ENCODE measurements at regions not wholly inside any gene's neighbourhood (a gene's known extent, or its start where the extent isn't known, plus 50 kb on each side); places are given as distances from the start of the nearest gene placed in this dataset.
"Not testable (repeated sequence)": the region's sequence is repeated elsewhere in the genome, so short reads cannot be mapped to it uniquely, and the experiment has no call there.

DNA sequence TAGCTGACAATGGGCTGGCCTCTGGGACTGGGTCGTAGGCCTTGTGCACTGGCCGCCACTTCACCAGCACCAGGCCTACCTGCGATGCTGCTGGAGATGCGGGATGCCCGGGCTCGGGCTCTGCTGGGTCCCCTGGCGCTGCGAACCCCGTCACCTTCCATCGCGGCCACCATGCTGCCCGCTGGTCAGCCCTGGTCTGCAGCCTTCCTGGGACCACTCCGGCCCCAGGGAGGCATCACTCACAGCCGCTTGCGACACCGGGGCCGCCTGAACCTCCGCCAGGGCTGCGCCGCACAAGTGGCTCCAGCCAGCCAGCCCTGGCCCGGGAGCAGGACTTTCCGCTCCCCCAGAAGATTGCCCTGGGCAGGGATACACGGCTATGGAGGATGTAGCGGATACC is 78.1 kb upstream of the ZNF337 start:
- DNase-seq = not testable (repeated sequence)

GRCh38 chr20:25774203-25774602 is 77.5 kb upstream of the ZNF337 start:
- DNase-seq = not testable (repeated sequence)

DNA sequence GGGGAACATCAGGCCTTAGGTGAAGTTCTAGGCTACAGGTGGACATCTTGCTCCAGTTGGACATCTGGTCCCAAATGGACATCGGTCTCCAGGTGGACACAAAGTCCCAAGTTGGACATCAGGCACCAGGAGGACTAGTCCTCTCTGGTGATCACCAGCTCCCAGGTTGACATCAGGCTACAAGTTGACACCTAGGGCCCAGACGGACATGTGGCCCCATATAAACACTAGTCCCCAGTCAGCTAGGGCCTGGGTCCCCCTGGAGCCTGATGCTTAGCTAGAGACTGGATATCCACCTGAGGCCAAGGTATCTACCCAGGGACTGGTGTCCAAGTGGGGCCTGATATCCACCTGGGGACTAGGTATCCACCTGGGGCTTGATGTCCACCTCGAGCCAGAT is 75.8 kb upstream of the ZNF337 start:
- DNase-seq = not testable (repeated sequence)

DNA sequence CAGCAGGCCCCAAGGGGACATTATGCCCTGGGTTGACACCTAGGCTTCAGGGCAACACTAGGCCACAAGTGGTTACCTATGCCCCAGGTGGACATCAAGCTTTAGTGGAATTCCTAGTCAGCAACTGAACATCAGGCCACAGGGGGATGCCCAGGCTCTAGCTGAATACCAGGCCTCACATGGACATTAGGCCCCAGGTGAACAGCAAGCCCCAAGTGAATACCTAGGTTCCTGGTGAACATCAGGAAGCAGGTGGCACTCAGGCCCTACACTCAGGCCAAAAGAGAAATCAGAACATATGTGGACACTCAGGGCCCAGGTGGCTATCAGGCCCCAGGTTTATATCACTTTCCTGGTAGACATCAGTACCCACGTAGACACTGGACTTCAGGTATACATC is 75.2 kb upstream of the ZNF337 start:
- DNase-seq = not testable (repeated sequence)

GRCh38 chr20:25761596-25761995 is 64.9 kb upstream of the ZNF337 start:
- DNase-seq = no peak

DNA sequence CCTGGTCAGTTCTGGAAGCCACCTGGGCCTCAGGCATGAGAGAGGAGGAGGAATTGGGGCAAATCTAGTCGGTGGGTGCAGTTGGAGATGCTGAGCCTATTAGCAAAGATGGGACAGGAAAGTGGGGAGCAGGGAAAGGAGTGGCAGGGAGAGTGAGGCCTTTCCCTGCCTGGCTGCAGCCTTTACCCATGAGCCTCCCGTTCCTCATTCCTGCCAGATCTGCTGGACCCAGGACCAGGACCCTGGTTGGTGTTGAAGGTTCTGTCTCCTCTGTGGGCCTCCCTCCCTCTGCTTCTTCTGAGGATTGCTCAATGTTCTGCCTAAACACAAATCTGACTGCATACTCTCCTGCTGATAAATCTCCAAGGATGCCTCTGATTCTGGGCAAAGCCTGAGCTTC is 64.4 kb upstream of the ZNF337 start:
- DNase-seq = not testable (repeated sequence)

GRCh38 chr20:25750765-25751696 is 54.4 kb upstream of the ZNF337 start:
- DNase-seq = peak; percentile 56

- no peak for DNase-seq
Measured at GRCh38 chr20:25750220-25750764, 53.6 kb upstream of the ZNF337 start.

- no peak for DNase-seq
Measured at GRCh38 chr20:25749649-25750048, 53.0 kb upstream of the ZNF337 start.

All from fibroblast of upper back skin (primary cell).